GM23338 (cell line): ENCODE measurements at regions not wholly inside any gene's neighbourhood (a gene's known extent, or its start where the extent isn't known, plus 50 kb on each side); places are given as distances from the start of the nearest gene placed in this dataset.

Experiments
- EZH2 ChIP-seq: fragments of 200-600 bp; sonication (generic); IDR thresholded peaks from one replicate; pipeline ENCODE4 v1.8.0; 2017; ENCODE audit warnings: antibody characterized with exemption, mild to moderate bottlenecking, low read depth; ENCODE audit not compliant: unreplicated experiment
- JUNB ChIP-seq: IDR thresholded peaks from one replicate; pipeline ENCODE4 v1.6.1; 2016; ENCODE audit warnings: antibody characterized with exemption; ENCODE audit not compliant: unreplicated experiment
- NANOG ChIP-seq: IDR thresholded peaks from 2 replicates; pipeline ENCODE4 v1.6.1; 2016; ENCODE audit warnings: antibody characterized with exemption, borderline replicate concordance
- POLR2AphosphoS5 ChIP-seq: IDR thresholded peaks from 2 replicates; pipeline ENCODE4 v1.6.1; 2016; ENCODE audit warnings: antibody characterized with exemption, low read depth
- STAT1 ChIP-seq: IDR thresholded peaks from one replicate; pipeline ENCODE4 v1.6.1; 2016; ENCODE audit warnings: antibody characterized with exemption; ENCODE audit not compliant: unreplicated experiment
- TF ChIP-seq, protein P1 (sequence below), 2 experiments: fragments of 200-600 bp in 1 of 2; sonication (generic) in 1 of 2; conservative IDR thresholded peaks; 2 replicates each; pipeline versions ENCODE4 v1.5.1 to v1.6.1; 2016 to 2017; ENCODE audit warnings: antibody characterized with exemption in 2 of 2, low read depth in 2 of 2, mild to moderate bottlenecking in 2 of 2, moderate library complexity in 1 of 2
- TF ChIP-seq, protein P2 (sequence below): IDR thresholded peaks from one replicate; pipeline ENCODE4 v1.6.1; 2018; ENCODE audit warnings: antibody characterized with exemption; ENCODE audit not compliant: unreplicated experiment

DNA sequence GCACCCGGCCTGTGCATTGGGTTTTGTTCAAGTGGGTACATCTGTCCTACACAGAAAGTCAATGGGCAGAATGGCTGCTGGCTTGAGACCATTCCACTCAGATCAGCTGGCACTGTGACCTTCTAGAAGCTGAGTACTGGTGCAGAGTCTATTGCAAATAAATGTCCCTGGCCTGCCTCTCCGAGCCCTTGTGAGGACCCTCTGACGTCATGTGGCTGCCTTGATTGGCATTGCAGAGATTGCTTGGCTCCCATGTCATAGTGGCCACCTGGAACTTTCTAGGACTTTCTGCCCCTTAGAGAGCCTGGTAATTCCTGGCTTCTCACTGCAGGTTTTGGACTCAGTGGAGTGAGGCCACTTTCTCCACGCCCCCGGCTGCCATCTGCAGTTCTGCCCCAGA is 211.3 kb downstream of the ENGASE start:
- TF ChIP-seq, protein P1, sequence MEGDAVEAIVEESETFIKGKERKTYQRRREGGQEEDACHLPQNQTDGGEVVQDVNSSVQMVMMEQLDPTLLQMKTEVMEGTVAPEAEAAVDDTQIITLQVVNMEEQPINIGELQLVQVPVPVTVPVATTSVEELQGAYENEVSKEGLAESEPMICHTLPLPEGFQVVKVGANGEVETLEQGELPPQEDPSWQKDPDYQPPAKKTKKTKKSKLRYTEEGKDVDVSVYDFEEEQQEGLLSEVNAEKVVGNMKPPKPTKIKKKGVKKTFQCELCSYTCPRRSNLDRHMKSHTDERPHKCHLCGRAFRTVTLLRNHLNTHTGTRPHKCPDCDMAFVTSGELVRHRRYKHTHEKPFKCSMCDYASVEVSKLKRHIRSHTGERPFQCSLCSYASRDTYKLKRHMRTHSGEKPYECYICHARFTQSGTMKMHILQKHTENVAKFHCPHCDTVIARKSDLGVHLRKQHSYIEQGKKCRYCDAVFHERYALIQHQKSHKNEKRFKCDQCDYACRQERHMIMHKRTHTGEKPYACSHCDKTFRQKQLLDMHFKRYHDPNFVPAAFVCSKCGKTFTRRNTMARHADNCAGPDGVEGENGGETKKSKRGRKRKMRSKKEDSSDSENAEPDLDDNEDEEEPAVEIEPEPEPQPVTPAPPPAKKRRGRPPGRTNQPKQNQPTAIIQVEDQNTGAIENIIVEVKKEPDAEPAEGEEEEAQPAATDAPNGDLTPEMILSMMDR (conservative IDR thresholded peaks at IDR 0.05; ENCODE audit: low read depth in 2 of 2), result no peak
- TF ChIP-seq EZH2, result no peak
- TF ChIP-seq, protein P2, sequence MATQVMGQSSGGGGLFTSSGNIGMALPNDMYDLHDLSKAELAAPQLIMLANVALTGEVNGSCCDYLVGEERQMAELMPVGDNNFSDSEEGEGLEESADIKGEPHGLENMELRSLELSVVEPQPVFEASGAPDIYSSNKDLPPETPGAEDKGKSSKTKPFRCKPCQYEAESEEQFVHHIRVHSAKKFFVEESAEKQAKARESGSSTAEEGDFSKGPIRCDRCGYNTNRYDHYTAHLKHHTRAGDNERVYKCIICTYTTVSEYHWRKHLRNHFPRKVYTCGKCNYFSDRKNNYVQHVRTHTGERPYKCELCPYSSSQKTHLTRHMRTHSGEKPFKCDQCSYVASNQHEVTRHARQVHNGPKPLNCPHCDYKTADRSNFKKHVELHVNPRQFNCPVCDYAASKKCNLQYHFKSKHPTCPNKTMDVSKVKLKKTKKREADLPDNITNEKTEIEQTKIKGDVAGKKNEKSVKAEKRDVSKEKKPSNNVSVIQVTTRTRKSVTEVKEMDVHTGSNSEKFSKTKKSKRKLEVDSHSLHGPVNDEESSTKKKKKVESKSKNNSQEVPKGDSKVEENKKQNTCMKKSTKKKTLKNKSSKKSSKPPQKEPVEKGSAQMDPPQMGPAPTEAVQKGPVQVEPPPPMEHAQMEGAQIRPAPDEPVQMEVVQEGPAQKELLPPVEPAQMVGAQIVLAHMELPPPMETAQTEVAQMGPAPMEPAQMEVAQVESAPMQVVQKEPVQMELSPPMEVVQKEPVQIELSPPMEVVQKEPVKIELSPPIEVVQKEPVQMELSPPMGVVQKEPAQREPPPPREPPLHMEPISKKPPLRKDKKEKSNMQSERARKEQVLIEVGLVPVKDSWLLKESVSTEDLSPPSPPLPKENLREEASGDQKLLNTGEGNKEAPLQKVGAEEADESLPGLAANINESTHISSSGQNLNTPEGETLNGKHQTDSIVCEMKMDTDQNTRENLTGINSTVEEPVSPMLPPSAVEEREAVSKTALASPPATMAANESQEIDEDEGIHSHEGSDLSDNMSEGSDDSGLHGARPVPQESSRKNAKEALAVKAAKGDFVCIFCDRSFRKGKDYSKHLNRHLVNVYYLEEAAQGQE, result no peak
- no peak for TF ChIP-seq POLR2AphosphoS5
- TF ChIP-seq NANOG, result no peak
- TF ChIP-seq STAT1, result no peak
- TF ChIP-seq JUNB, result no peak
